Glutamatergic neuron (in vitro differentiated cells): ENCODE measurements at regions not wholly inside any gene's neighbourhood (a gene's known extent, or its start where the extent isn't known, plus 50 kb on each side); places are given as distances from the start of the nearest gene placed in this dataset.

Experiments
- DNase-seq: peaks from one replicate; pipeline ENCODE4 v3.0.0; 2022
- H3K27ac Mint-ChIP-seq: one replicate; pipeline ENCODE4 v1.8.0; 2020; ENCODE audit warnings: mild to moderate bottlenecking, mixed read lengths, inconsistent platforms; ENCODE audit not compliant: unreplicated experiment
- H3K27me3 Mint-ChIP-seq: one replicate; pipeline ENCODE4 v1.8.0; 2020; ENCODE audit warnings: mild to moderate bottlenecking, moderate library complexity, mixed read lengths, inconsistent platforms; ENCODE audit not compliant: unreplicated experiment
- H3K36me3 Mint-ChIP-seq: one replicate; pipeline ENCODE4 v1.8.0; 2020; ENCODE audit warnings: mild to moderate bottlenecking, mixed read lengths, inconsistent platforms; ENCODE audit not compliant: unreplicated experiment
- H3K4me1 Mint-ChIP-seq: one replicate; pipeline ENCODE4 v1.8.0; 2020; ENCODE audit warnings: mild to moderate bottlenecking, low read depth, mixed read lengths, inconsistent platforms; ENCODE audit not compliant: unreplicated experiment
- H3K4me3 Mint-ChIP-seq: one replicate; pipeline ENCODE4 v1.8.0; 2020; ENCODE audit warnings: mild to moderate bottlenecking, mixed read lengths, inconsistent platforms; ENCODE audit not compliant: unreplicated experiment
- H3K9me3 Mint-ChIP-seq: one replicate; pipeline ENCODE4 v1.8.0; 2020; ENCODE audit warnings: mild to moderate bottlenecking, moderate library complexity, mixed read lengths, inconsistent platforms; ENCODE audit not compliant: unreplicated experiment
- CTCF ChIP-seq: fragments of 200-600 bp; sonication (generic); IDR thresholded peaks from one replicate; pipeline ENCODE4 v1.5.0; 2021; ENCODE audit not compliant: partially characterized antibody, unreplicated experiment

DNA sequence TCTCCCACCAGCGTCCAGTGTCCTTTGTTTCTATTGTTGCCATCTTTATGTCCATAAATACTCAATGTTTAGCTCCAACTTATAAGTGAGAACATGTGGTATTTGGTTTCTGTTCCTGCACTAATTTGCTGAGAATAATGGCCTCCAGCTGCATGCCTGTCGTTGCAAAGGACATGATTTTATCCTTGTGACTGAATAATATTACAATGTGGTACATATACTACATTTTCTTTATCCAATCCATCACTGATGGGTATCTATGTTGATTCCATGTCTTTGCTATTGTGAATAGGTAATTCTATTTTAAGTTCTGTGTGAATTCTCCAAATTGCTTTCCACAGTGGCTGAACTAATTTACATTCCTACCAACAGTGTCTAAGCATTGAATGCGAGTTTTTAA is 578.6 kb upstream of the CA10 start:
- no peak overlapping the region for H3K4me3 Mint-ChIP-seq
- H3K9me3 Mint-ChIP-seq: no peaks in the 10 kb centered on the region
- H3K27me3 Mint-ChIP-seq: no peaks in the 10 kb centered on the region
- H3K27ac Mint-ChIP-seq: no peak overlapping the region
- TF ChIP-seq CTCF: no peak
- no peak for DNase-seq
- peaks cover 13% of the 10 kb centered on the region for H3K4me1 Mint-ChIP-seq
- no peaks in the 10 kb centered on the region for H3K36me3 Mint-ChIP-seq

GRCh38 chr17:52732841-52733240 is 574.3 kb upstream of the CA10 start:
- Mint-ChIP-seq H3K36me3 (no peaks in the 10 kb centered on the region), H3K27me3 (no peaks in the 10 kb centered on the region)
- DNase-seq: no peak

DNA sequence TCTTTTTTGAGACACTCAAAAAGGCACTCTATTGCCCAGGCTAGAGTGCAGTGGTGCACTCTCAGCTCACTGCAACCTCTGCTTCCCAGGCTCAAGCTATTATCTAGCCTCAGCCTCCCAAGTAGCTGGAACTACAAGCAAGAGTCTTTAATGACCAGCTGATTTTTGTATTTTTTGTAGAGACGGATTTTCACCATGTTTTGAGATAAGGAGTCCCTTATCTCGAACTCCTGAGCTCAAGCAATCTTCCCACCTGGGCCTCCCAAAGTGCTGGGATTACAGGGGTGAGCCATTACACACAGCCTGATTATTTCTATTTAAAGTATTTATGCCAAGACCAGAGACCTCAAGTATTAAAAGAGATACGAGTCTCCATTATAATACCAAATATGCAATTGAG is 566.1 kb upstream of the CA10 start:
- Mint-ChIP-seq H3K9me3 (no peaks in the 10 kb centered on the region), H3K27me3 (no peaks in the 10 kb centered on the region), H3K4me1 (peaks cover 9% of the 10 kb centered on the region), H3K4me3 (no peak overlapping the region), H3K27ac (no peak overlapping the region), H3K36me3 (no peaks in the 10 kb centered on the region)
- no peak for DNase-seq
- TF ChIP-seq CTCF: no peak

More at GRCh38 chr17:52732841-52733240, 574.3 kb upstream of the CA10 start:
- Mint-ChIP-seq H3K27ac (no peak overlapping the region), H3K4me3 (no peak overlapping the region), H3K9me3 (no peaks in the 10 kb centered on the region), H3K4me1 (peaks cover 4% of the 10 kb centered on the region)
- no peak for TF ChIP-seq CTCF

- DNase-seq: no peak
- Mint-ChIP-seq H3K9me3 (no peaks in the 10 kb centered on the region), H3K4me1 (peaks cover 21% of the 10 kb centered on the region), H3K36me3 (no peaks in the 10 kb centered on the region), H3K27me3 (no peaks in the 10 kb centered on the region), H3K27ac (no peak overlapping the region), H3K4me3 (no peak overlapping the region)
- no peak for TF ChIP-seq CTCF
Measured at GRCh38 chr17:52721910-52722309, 563.4 kb upstream of the CA10 start.

GRCh38 chr17:52710363-52710901 is 551.9 kb upstream of the CA10 start:
- H3K4me3 Mint-ChIP-seq: no peak overlapping the region

More at GRCh38 chr17:52710363-52710901, 551.9 kb upstream of the CA10 start:
- Mint-ChIP-seq H3K27me3 (no peaks in the 10 kb centered on the region), H3K9me3 (no peaks in the 10 kb centered on the region), H3K27ac (no peak overlapping the region), H3K4me1 (no peaks in the 10 kb centered on the region), H3K36me3 (no peaks in the 10 kb centered on the region)
- no peak for DNase-seq
- no peak for TF ChIP-seq CTCF
